PC-9 (cell line): ENCODE measurements at regions not wholly inside any gene's neighbourhood (a gene's known extent, or its start where the extent isn't known, plus 50 kb on each side); places are given as distances from the start of the nearest gene placed in this dataset.

ENCODE experiments used
- CTCF ChIP-seq: fragments of 200-600 bp; sonication (generic); conservative IDR thresholded peaks from 2 replicates; pipeline ENCODE4 v1.6.1; 2017; ENCODE audit warnings: mixed run types, antibody characterized with exemption, mild to moderate bottlenecking, moderate library complexity
- EZH2 ChIP-seq: fragments of 200-600 bp; sonication (generic); IDR thresholded peaks from 2 replicates; pipeline ENCODE4 v1.8.0; 2017; ENCODE audit warnings: antibody characterized with exemption, low read depth

- TF ChIP-seq CTCF (no peak), EZH2 (no peak)
Observed at GRCh38 chr11:115682101-115682500, 177.9 kb upstream of the CADM1 start.
